Keratinocyte (primary cell): ENCODE measurements at regions not wholly inside any gene's neighbourhood (a gene's known extent, or its start where the extent isn't known, plus 50 kb on each side); places are given as distances from the start of the nearest gene placed in this dataset.

Source experiments
- DNase-seq: peaks from one replicate; pipeline ENCODE4 v3.0.0-alpha.2; 2011; ENCODE audit warnings: low read depth, missing footprints, low spot score
- FAIRE-seq: peaks from 2 replicates; lab custom pipeline; 2011; peaks lifted over from hg19 to GRCh38; lab: Jason Lieb, UNC
- H2AFZ ChIP-seq: 2 replicates; pipeline ENCODE4 v1.6.0; 2012; ENCODE audit warnings: low read length, control low read depth, inconsistent platforms; ENCODE audit not compliant: control insufficient read depth
- H3K27ac ChIP-seq: 2 replicates; pipeline ENCODE4 v1.5.1; 2011; ENCODE audit warnings: low read length; ENCODE audit not compliant: control insufficient read depth, insufficient read depth
- H3K27me3 ChIP-seq: 3 replicates; pipeline ENCODE4 v1.6.0; 2011; ENCODE audit warnings: low read length; ENCODE audit not compliant: control insufficient read depth, insufficient read depth; ENCODE audit errors: extremely low read depth
- H3K36me3 ChIP-seq, 2 experiments: 2 replicates in 1 of 2; 3 replicates in 1 of 2; pipeline ENCODE4 v1.5.1; 2011; ENCODE audit warnings: low read length in 2 of 2, mild to moderate bottlenecking in 1 of 2; ENCODE audit not compliant: control insufficient read depth in 2 of 2, insufficient read depth in 2 of 2; ENCODE audit errors: extremely low read depth in 1 of 2
- H3K4me1 ChIP-seq: 3 replicates; pipeline ENCODE4 v1.5.1; 2011; ENCODE audit warnings: low read length; ENCODE audit not compliant: control insufficient read depth, insufficient read depth; ENCODE audit errors: extremely low read depth
- H3K4me2 ChIP-seq: 3 replicates; pipeline ENCODE4 v1.6.0; 2011; ENCODE audit warnings: low read depth, low read length; ENCODE audit not compliant: control insufficient read depth, insufficient read depth; ENCODE audit errors: extremely low read depth
- H3K4me3 ChIP-seq, 3 experiments: fragments of 200-600 bp in 1 of 3; sonication (generic) in 1 of 3; 2 replicates in 2 of 3; 3 replicates in 1 of 3; pipeline ENCODE4 v1.5.1; 2011 to 2016; ENCODE audit warnings: low read length in 3 of 3, mild to moderate bottlenecking in 3 of 3, control low read depth in 2 of 3, inconsistent platforms in 1 of 3, low read depth in 1 of 3, mixed read lengths in 1 of 3, mixed run types in 1 of 3, moderate library complexity in 1 of 3; ENCODE audit not compliant: control insufficient read depth in 2 of 3, insufficient read depth in 2 of 3; ENCODE audit errors: extremely low read depth in 1 of 3
- H3K79me2 ChIP-seq: 2 replicates; pipeline ENCODE4 v1.6.0; 2012; ENCODE audit warnings: low read length; ENCODE audit not compliant: control insufficient read depth, insufficient read depth
- H3K9ac ChIP-seq: 3 replicates; pipeline ENCODE4 v1.6.0; 2011; ENCODE audit warnings: low read length; ENCODE audit not compliant: control insufficient read depth, insufficient read depth; ENCODE audit errors: extremely low read depth
- H3K9me1 ChIP-seq: 3 replicates; pipeline ENCODE4 v1.6.0; 2011; ENCODE audit warnings: low read length; ENCODE audit not compliant: control insufficient read depth, insufficient read depth; ENCODE audit errors: extremely low read depth
- H3K9me3 ChIP-seq: 2 replicates; pipeline ENCODE4 v1.5.1; 2012; ENCODE audit warnings: low read depth, low read length; ENCODE audit not compliant: control insufficient read depth
- H4K20me1 ChIP-seq: 3 replicates; pipeline ENCODE4 v1.6.0; 2011; ENCODE audit warnings: low read length; ENCODE audit not compliant: control insufficient read depth, insufficient read depth; ENCODE audit errors: extremely low read depth
- CTCF ChIP-seq, 3 experiments: IDR thresholded peaks in 1 of 3; conservative IDR thresholded peaks in 1 of 3; optimal IDR thresholded peaks in 1 of 3; 2 replicates in 2 of 3; 3 replicates in 1 of 3; pipeline versions ENCODE3 to v1.5.1; 2011; ENCODE audit warnings: low read length in 3 of 3, mild to moderate bottlenecking in 3 of 3, moderate library complexity in 2 of 3, control low read depth in 1 of 3, inconsistent platforms in 1 of 3; ENCODE audit not compliant: insufficient read depth in 2 of 3; ENCODE audit errors: extremely low read depth in 1 of 3
- EZH2 ChIP-seq: IDR thresholded peaks from one replicate; pipeline ENCODE4 v1.6.1; 2012; ENCODE audit warnings: inconsistent platforms, mild to moderate bottlenecking, low read length, moderate library complexity
- dilution Hi-C: fragments of 300-500 bp; cut with MboI; formaldehyde crosslinking; loops from one replicate; pipeline ENCODE4 v1.7.0; 2020; ENCODE audit warnings: low sequenced_read_pairs; ENCODE audit not compliant: extremely low pct_ligation_motif_present

- no peak overlapping the region for H3K9ac ChIP-seq
- H3K4me3 ChIP-seq: no peak overlapping the region
- FAIRE-seq (no peak), DNase-seq (no peak)
- H2AFZ ChIP-seq: no peak overlapping the region
- peak in 1 of 3 experiments; percentile 10 for TF ChIP-seq CTCF (optimal IDR thresholded peaks at IDR 0.05 in 1 of 3, IDR thresholded peaks at IDR 0.05 in 1 of 3, conservative IDR thresholded peaks at IDR 0.05 in 1 of 3; ENCODE audit: extremely low read depth in 1 of 3, insufficient read depth in 2 of 3, low read length in 3 of 3)
- TF ChIP-seq EZH2: no peak
- H4K20me1 ChIP-seq: no peaks in the 10 kb centered on the region
- H3K27me3 ChIP-seq: no peaks in the 10 kb centered on the region
- no peaks in the 10 kb centered on the region for H3K9me3 ChIP-seq
- no peaks in the 10 kb centered on the region for H3K4me1 ChIP-seq
- H3K4me2 ChIP-seq: no peak overlapping the region
- no peaks in the 10 kb centered on the region for H3K9me1 ChIP-seq
- no peaks in the 10 kb centered on the region for H3K79me2 ChIP-seq
- H3K27ac ChIP-seq: no peak overlapping the region
- dilution Hi-C loops: no loop called here
- no peaks in the 10 kb centered on the region for H3K36me3 ChIP-seq
Observed at GRCh38 chr13:64471916-64472315, 2758.2 kb downstream of the PCDH9 start.

DNA sequence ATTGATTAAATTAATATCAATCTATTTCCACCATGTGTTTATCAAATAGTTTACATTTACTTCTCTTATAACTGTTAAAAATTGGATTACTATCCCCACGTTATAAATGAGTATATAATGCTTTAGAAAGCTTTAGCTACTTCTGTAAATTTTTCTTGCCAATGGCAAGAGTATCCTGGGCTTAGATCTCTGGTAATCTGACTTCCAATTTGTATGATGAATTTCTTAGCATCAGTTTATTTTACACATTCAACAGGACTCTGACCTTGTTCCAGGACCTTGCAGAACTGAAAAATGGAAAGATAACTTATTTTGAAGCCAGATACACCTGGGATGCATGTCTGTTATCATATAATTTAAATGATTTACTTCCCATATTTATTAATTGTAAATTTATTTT, 2759.4 kb downstream of the PCDH9 start:
- Histone ChIP-seq H3K9me1 (no peaks in the 10 kb centered on the region), H4K20me1 (no peaks in the 10 kb centered on the region), H3K4me2 (no peak overlapping the region), H2AFZ (no peak overlapping the region), H3K79me2 (no peaks in the 10 kb centered on the region), H3K4me1 (no peaks in the 10 kb centered on the region), H3K9ac (no peak overlapping the region), H3K36me3 (no peaks in the 10 kb centered on the region), H3K27ac (no peak overlapping the region), H3K27me3 (no peaks in the 10 kb centered on the region), H3K4me3 (no peak overlapping the region), H3K9me3 (no peaks in the 10 kb centered on the region)
- dilution Hi-C loops: no loop called here
- no peak for TF ChIP-seq CTCF (optimal IDR thresholded peaks at IDR 0.05 in 1 of 3, IDR thresholded peaks at IDR 0.05 in 1 of 3, conservative IDR thresholded peaks at IDR 0.05 in 1 of 3; ENCODE audit: extremely low read depth in 1 of 3, insufficient read depth in 2 of 3, low read length in 3 of 3)
- no peak for TF ChIP-seq EZH2
- no peak for DNase-seq
- no peak for FAIRE-seq
